HG02759 (cell line): ENCODE measurements at regions not wholly inside any gene's neighbourhood (a gene's known extent, or its start where the extent isn't known, plus 50 kb on each side); places are given as distances from the start of the nearest gene placed in this dataset.

Experiments used
- ATAC-seq: cut with Tn5 transposase; IDR thresholded peaks from one replicate; pipeline ENCODE4 v1.9.1; 2021; ENCODE audit warnings: mild to moderate bottlenecking, moderate library complexity; ENCODE audit not compliant: unreplicated experiment

GRCh38 chr5:145510769-145511168 lies 324.4 kb downstream of the PRELID2 start:
- no peak for ATAC-seq

DNA sequence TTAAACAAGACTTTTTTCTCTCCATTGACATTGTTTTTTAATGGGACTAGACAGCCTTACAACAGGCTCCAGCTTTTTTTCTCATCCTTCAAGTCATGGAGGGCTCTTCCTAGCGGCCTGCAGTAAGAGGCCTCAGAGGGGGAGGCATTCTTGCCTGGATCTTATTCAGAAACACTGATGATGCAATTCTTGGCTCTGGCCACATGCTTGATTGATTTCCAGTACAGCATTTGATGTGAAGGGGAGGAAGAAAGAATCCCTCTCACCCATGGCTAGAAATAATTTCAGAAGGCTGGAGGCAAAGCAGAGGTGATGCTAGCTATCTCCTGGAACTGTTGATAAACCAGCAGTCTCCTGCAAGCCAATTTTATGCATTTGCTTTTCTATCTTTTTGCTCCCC lies 324.8 kb downstream of the PRELID2 start:
- no peak for ATAC-seq

- ATAC-seq, result no peak
These were observed 325.6 kb downstream of the PRELID2 start for GRCh38 chr5:145509336-145510136.

GRCh38 chr5:145506185-145506850 lies 328.8 kb downstream of the PRELID2 start:
- ATAC-seq, result no peak

DNA sequence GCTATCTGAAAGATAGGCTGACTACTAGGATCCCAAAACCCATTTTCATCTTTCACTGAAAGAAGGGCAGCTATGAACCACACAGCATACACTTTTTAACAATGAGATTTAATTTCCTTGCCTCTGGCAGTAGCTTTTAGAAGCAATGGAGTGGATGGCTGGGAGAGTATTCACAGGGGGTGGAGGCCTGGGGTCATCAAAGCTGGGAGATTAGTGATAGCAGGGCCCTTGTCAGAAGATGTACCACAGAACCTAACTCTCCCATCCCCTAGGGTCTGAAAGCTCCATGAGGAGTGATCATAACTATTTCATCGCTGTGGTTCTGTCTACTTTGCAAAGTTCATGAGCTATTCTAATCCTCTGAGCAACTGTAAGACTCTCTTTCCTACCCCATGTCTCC lies 332.2 kb downstream of the PRELID2 start:
- no peak for ATAC-seq

- no peak for ATAC-seq
These were observed 334.4 kb downstream of the PRELID2 start for GRCh38 chr5:145500710-145501109.

GRCh38 chr5:145499483-145499882 lies 335.7 kb downstream of the PRELID2 start:
- no peak for ATAC-seq

GRCh38 chr5:145497052-145497451 lies 338.1 kb downstream of the PRELID2 start:
- ATAC-seq, result no peak

GRCh38 chr5:145495741-145496140 lies 339.4 kb downstream of the PRELID2 start:
- no peak for ATAC-seq

- no peak for ATAC-seq
These were observed 339.9 kb downstream of the PRELID2 start for GRCh38 chr5:145495196-145495595.

DNA sequence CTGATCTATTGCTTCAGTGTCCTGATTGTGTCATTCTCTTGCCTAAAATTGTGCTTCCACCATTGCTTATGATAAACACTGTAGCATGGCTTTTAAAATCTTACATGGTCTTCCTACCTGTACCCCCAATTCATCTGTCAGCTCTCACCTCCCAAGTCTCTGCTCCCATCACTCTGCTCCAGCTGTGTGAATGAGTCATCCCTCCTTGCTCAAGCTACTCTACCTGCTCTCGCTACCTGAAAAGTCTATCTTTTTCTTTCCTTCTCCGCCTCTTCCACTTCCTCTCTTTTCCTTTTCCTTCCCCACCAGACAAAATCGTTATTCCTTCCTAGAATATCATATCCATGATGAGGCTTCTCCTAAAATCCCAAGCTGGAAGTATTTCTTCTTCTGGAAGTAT lies 341.7 kb downstream of the PRELID2 start:
- no peak for ATAC-seq

GRCh38 chr5:145489516-145489915 lies 345.6 kb downstream of the PRELID2 start:
- ATAC-seq, result no peak

DNA sequence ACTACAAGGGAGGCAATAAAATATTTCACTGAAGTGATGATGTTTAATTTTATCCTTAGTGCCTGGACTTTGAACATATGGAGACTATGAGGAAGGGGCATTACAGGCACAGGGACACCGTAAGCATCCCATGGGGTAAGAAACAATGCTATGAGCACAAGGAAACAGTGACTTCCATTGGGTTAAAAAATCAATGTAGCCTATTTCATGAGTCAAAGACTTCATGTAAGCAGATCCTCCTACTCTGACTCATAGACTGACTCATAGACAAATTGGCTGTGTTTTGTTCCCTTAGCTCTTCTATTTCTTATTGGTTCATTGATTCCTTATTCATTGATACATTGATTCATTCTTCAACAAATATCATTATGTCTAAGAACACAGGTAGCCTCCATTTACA lies 351.0 kb downstream of the PRELID2 start:
- no peak for ATAC-seq

- no peak for ATAC-seq
These were observed 351.9 kb downstream of the PRELID2 start for GRCh38 chr5:145483212-145483611.

- ATAC-seq, result no peak
These were observed 355.3 kb downstream of the PRELID2 start for GRCh38 chr5:145479857-145480256.

- ATAC-seq, result no peak
These were observed 355.9 kb downstream of the PRELID2 start for GRCh38 chr5:145479271-145479670.

- no peak for ATAC-seq
These were observed 356.5 kb downstream of the PRELID2 start for GRCh38 chr5:145478651-145479050.

DNA sequence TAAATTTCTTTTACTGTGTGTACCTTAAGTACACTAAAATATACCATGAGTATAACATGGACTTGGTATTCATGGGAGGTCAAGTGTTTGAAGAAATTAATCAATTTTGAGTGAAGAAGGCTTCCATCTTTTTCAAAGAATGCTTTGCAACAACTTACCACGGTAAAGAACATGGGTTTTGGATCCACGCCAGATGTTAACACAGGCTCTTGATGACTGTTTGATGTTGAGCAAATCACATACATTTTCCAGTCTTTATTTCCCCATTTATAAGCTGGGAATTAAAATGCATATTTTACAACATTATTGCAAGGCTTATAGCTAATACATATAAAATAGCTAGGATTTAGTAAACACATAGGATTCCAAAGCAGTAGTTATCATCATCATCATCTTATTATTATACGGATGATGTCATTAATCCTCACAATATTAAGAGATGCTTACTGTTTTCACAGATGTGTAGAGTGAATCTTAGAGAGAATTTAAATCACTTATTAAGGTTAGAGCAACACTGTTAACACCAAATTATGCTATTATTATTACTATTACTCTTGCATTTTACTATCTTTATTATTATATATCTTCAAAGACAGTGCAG lies 362.0 kb downstream of the PRELID2 start:
- ATAC-seq, result no peak

DNA sequence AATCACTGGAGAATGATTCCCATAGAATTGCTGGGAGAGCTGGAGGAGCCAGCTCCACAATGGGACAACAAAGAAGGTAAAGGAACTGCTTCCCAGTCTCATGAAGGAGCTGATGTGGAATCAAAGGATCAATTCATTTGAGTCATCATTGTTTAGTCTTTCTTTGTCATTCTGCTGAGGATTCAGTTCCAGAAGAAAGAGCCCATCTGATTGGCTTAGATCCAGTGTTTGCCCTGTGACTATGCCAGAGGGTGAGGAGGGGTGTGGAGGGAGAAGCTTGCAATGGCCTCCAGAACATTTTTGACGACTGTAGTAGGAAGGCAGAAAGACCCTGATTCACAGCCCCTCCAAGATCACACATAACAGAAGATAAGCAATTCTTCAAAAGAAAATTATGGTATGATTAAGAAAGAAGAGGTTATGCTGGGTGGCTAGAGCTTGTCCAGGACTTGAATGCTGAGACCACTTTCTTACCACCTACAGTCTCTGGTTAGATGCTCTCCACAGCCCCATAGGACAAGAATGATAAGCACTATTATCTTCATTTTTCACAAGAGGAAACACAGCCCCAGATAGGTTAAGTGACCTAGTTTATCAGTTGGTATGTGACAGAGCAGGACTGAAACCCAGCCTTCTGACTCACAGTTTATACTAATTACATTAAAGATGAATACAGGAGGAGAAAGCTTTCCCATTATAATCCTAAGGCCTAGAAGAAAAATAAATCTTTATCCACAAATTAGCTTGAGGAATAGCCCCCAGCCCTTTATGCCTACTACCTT lies 363.1 kb downstream of the PRELID2 start:
- ATAC-seq, result no peak

- no peak for ATAC-seq
These were observed 364.1 kb downstream of the PRELID2 start for GRCh38 chr5:145471026-145471425.

GRCh38 chr5:145470396-145470979 lies 364.7 kb downstream of the PRELID2 start:
- ATAC-seq, result no peak
